ENCODE measurements at regions not wholly inside any gene's neighbourhood (a gene's known extent, or its start where the extent isn't known, plus 50 kb on each side); places are given as distances from the start of the nearest gene placed in this dataset.

DNA sequence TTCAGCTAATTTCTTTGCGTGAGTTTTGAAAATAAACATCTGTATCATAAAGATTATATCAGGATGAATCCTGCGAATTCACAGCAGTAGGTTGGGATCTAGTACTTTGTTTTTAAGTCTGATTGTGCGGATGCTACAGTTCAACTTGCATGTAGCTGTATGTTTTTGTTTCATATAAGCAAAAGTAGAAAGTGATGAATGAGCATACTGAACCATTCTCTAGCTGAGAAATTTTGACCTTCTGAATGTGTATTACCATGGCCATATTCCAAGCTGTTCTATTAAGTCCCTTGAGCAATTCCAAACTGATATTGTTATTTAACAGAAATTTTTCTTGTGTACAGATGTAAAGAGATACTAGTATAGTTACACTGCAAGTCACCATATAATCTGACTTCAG lies 358.8 kb upstream of the MEOX2 start:
- intact Hi-C loops (cut with micrococcal nuclease), result no loop called here
- Histone ChIP-seq H3K4me3 (no peak overlapping the region), H3K27me3 (ENCODE audit: low read depth) (no peaks in the 10 kb centered on the region), H3K4me1 (peaks cover 3% of the 10 kb centered on the region), H3K9me3 (replicated peaks) (no peaks in the 10 kb centered on the region), H3K36me3 (no peaks in the 10 kb centered on the region), H3K27ac (replicated peaks) (no peak overlapping the region)
- DNase-seq, result no peak
- TF ChIP-seq, protein P1, sequence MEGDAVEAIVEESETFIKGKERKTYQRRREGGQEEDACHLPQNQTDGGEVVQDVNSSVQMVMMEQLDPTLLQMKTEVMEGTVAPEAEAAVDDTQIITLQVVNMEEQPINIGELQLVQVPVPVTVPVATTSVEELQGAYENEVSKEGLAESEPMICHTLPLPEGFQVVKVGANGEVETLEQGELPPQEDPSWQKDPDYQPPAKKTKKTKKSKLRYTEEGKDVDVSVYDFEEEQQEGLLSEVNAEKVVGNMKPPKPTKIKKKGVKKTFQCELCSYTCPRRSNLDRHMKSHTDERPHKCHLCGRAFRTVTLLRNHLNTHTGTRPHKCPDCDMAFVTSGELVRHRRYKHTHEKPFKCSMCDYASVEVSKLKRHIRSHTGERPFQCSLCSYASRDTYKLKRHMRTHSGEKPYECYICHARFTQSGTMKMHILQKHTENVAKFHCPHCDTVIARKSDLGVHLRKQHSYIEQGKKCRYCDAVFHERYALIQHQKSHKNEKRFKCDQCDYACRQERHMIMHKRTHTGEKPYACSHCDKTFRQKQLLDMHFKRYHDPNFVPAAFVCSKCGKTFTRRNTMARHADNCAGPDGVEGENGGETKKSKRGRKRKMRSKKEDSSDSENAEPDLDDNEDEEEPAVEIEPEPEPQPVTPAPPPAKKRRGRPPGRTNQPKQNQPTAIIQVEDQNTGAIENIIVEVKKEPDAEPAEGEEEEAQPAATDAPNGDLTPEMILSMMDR (IDR thresholded peaks at IDR 0.05; ENCODE audit: borderline replicate concordance), result no peak

DNA sequence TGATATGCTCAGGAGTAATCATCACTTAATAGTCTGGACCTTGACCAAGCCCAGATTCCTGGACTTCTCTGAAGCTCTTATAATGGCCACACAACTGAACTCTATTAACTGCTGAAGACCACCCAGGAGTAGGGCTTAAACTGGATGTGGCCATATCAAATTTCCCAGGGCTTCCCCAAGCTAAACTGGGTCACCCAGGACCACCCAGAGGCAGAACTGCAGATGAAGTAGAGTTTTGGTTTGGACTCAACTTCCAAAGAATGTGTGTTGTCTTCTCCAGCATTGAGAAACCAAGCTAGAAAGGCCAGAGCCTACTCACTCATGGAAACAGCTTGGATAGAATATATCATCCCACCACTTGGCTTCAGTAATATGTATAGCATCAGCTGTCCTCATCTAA lies 358.2 kb upstream of the MEOX2 start:
- H3K4me1 ChIP-seq, result no peaks in the 10 kb centered on the region

DNA sequence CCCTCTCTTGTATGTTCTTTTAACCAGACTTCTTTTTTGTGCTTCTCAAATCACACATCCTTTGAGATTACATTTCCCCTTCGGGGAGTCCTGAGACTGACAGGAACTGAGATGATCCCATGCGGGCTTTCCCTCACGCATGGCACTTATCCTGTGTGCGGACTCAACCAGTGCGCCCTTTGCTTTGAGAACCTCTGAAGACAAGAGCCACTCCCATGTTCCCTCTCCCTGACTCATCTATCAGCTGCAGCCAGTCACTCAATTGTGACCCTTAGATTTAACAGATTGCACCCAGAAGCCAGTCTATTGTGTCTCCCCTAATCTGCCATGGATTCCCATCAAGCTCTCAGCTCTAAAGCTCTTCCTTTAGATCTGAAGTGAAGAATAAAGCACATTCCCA lies 353.9 kb upstream of the MEOX2 start:
- Histone ChIP-seq H3K27me3 (ENCODE audit: low read depth) (no peaks in the 10 kb centered on the region), H3K36me3 (no peaks in the 10 kb centered on the region), H3K4me1 (no peaks in the 10 kb centered on the region), H3K4me3 (no peak overlapping the region), H3K27ac (replicated peaks) (no peak overlapping the region), H3K9me3 (replicated peaks) (no peaks in the 10 kb centered on the region)
- no peak for DNase-seq
- intact Hi-C loops (cut with micrococcal nuclease), result no loop called here
- TF ChIP-seq, protein P1 (IDR thresholded peaks at IDR 0.05; ENCODE audit: borderline replicate concordance), result no peak

More for the DNA sequence above, 358.2 kb upstream of the MEOX2 start:
- Histone ChIP-seq H3K9me3 (replicated peaks) (no peaks in the 10 kb centered on the region), H3K4me3 (no peak overlapping the region), H3K27ac (replicated peaks) (no peak overlapping the region), H3K27me3 (ENCODE audit: low read depth) (no peaks in the 10 kb centered on the region), H3K36me3 (no peaks in the 10 kb centered on the region)
- TF ChIP-seq, protein P1 (IDR thresholded peaks at IDR 0.05; ENCODE audit: borderline replicate concordance), result no peak
- intact Hi-C loops (cut with micrococcal nuclease), result no loop called here
- no peak for DNase-seq

DNA sequence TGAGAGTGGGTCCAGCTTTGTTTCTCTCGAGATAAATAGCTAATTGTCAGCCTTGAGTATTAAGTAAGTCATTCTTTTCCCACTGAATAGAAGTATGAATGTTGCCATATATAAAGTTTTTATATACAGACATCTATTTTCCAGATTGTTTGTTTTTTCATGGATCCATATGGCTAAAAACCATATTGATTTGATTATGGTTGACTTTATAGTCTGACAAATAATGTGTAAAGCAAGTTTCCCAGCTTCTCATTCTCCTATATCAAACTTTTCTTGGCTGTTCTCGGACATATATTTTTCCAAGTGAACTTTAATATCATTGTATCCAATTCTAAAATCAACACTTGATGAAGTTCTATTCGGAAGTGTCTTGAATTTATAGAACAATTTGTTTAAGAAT lies 352.4 kb upstream of the MEOX2 start:
- Histone ChIP-seq H3K36me3 (no peaks in the 10 kb centered on the region), H3K27me3 (ENCODE audit: low read depth) (no peaks in the 10 kb centered on the region), H3K4me3 (no peak overlapping the region), H3K4me1 (peaks cover 6% of the 10 kb centered on the region), H3K27ac (replicated peaks) (no peak overlapping the region), H3K9me3 (replicated peaks) (no peaks in the 10 kb centered on the region)
- TF ChIP-seq, protein P1 (IDR thresholded peaks at IDR 0.05; ENCODE audit: borderline replicate concordance), result no peak
- intact Hi-C loops (cut with micrococcal nuclease), result no loop called here
- DNase-seq, result no peak

DNA sequence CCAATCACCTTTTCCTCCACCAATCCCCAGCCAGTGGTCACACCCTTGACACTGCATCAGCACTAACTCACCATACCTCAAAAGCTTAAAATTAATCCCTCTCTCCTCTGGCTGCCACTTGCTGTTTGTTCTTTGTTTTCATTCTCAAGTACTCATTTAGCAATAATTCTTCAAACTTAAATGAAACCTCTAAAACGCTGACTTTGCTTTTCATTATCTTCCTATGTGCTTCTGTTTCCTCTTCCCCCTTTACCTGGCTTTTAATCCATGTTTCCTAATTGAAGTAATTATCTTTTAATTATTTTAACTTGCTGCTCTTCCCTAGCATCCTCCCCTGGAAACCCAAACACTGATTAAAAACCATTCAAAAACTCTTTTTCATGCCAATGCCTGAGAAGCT lies 348.9 kb upstream of the MEOX2 start:
- TF ChIP-seq, protein P1 (IDR thresholded peaks at IDR 0.05; ENCODE audit: borderline replicate concordance), result no peak
- no peak for DNase-seq
- Histone ChIP-seq H3K4me3 (no peak overlapping the region), H3K27me3 (ENCODE audit: low read depth) (no peaks in the 10 kb centered on the region), H3K36me3 (no peaks in the 10 kb centered on the region), H3K27ac (replicated peaks) (no peak overlapping the region), H3K4me1 (peaks cover 31% of the 10 kb centered on the region), H3K9me3 (replicated peaks) (no peaks in the 10 kb centered on the region)
- intact Hi-C loops (cut with micrococcal nuclease), result no loop called here

DNA sequence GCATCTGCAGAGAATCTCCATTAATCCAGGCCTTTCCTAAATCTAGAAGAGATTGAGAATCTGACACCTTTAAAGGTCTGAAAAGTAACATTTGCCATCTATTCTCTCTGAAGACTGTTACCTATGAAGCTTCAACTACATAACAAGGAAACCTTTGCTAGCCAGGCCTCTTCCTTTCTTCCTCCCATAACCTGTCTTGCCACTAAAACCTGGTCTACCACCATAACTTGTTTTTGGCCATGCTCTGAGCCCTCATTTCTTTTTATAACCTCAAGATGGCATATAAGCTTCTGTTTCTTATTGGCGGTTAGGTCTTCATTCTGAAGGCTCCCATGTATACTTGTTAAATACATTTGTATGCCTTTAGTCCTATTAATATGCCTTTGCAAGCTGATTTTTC lies 348.4 kb upstream of the MEOX2 start:
- Histone ChIP-seq H3K4me3 (no peak overlapping the region), H3K27me3 (ENCODE audit: low read depth) (no peaks in the 10 kb centered on the region), H3K9me3 (replicated peaks) (no peaks in the 10 kb centered on the region), H3K36me3 (no peaks in the 10 kb centered on the region), H3K27ac (replicated peaks) (no peak overlapping the region), H3K4me1 (peaks cover 31% of the 10 kb centered on the region)
- intact Hi-C loops (cut with micrococcal nuclease), result no loop called here
- TF ChIP-seq, protein P1 (IDR thresholded peaks at IDR 0.05; ENCODE audit: borderline replicate concordance), result no peak
- DNase-seq, result no peak
